Naive thymus-derived CD4-positive, alpha-beta T cell (primary cell): ENCODE measurements at regions not wholly inside any gene's neighbourhood (a gene's known extent, or its start where the extent isn't known, plus 50 kb on each side); places are given as distances from the start of the nearest gene placed in this dataset.
"Not testable (repeated sequence)": the region's sequence is repeated elsewhere in the genome, so short reads cannot be mapped to it uniquely, and the experiment has no call there.

Experiments used
- ATAC-seq: fragments of 150-1000 bp; cut with Tn5 transposase; 2 replicates; pipeline ENCODE4 v1.10.0; 2021; ENCODE audit warnings: mild to moderate bottlenecking, moderate library complexity
- CTCF ChIA-PET: fragments of 350-600 bp; sonication (Branson Sonifier 250); formaldehyde crosslinking; loops from one replicate; lab custom pipeline; 2021; ENCODE audit warnings: antibody characterized with exemption; lab: Charles Lee
- POLR2A ChIA-PET: fragments of 350-600 bp; sonication (Branson Sonifier 250); formaldehyde crosslinking; loops from one replicate; lab custom pipeline; 2021; ENCODE audit warnings: antibody characterized with exemption, inconsistent platforms; lab: Charles Lee
- DNase-seq, 9 donors: peaks; one replicate each; pipeline versions ENCODE4 v3.0.0 to v3.0.0-alpha.2; 2020 to 2022; ENCODE audit warnings: mixed read lengths in 1 of 9
- H3K27ac ChIP-seq: one replicate; pipeline ENCODE4 v1.7.0; 2013; ENCODE audit warnings: mild to moderate bottlenecking, low read depth, low read length, moderate library complexity
- H3K27me3 ChIP-seq, 2 donors: one replicate each; pipeline ENCODE4 v1.7.0; 2013; ENCODE audit warnings: low read length in 2 of 2, mild to moderate bottlenecking in 2 of 2, moderate library complexity in 2 of 2; ENCODE audit not compliant: control insufficient read depth in 2 of 2, insufficient read depth in 2 of 2
- H3K36me3 ChIP-seq, 3 experiments: 1 replicate in 2 of 3; 2 replicates in 1 of 3; pipeline ENCODE4 v1.7.0; 2013; ENCODE audit warnings: low read length in 3 of 3, mild to moderate bottlenecking in 3 of 3, moderate library complexity in 1 of 3; ENCODE audit not compliant: insufficient read depth in 3 of 3, control insufficient read depth in 2 of 3
- H3K4me1 ChIP-seq, 2 donors: one replicate each; pipeline ENCODE4 v1.7.0; 2013; ENCODE audit warnings: low read length in 2 of 2, mild to moderate bottlenecking in 2 of 2, moderate library complexity in 1 of 2; ENCODE audit not compliant: control insufficient read depth in 2 of 2, insufficient read depth in 2 of 2
- H3K4me3 ChIP-seq: 2 replicates; pipeline ENCODE4 v1.7.0; 2013; ENCODE audit warnings: mild to moderate bottlenecking, low read length
- H3K9me3 ChIP-seq, 3 experiments: 1 replicate in 2 of 3; 2 replicates in 1 of 3; pipeline ENCODE4 v1.7.0; 2013; ENCODE audit warnings: low read length in 3 of 3; ENCODE audit not compliant: control insufficient read depth in 2 of 3
- H3K27ac Mint-ChIP-seq, 9 donors: one replicate each; pipeline ENCODE4 v1.8.0; 2020 to 2022; ENCODE audit warnings: mixed read lengths in 9 of 9, mild to moderate bottlenecking in 8 of 9, moderate library complexity in 5 of 9, inconsistent platforms in 2 of 9
- H3K27me3 Mint-ChIP-seq, 5 donors: one replicate each; pipeline ENCODE4 v1.8.0; 2021 to 2022; ENCODE audit warnings: mixed read lengths in 5 of 5, mild to moderate bottlenecking in 1 of 5
- H3K36me3 Mint-ChIP-seq, 5 donors: one replicate each; pipeline ENCODE4 v1.8.0; 2020 to 2022; ENCODE audit warnings: mixed read lengths in 5 of 5, mild to moderate bottlenecking in 3 of 5, inconsistent platforms in 1 of 5
- H3K4me1 Mint-ChIP-seq, 7 donors: one replicate each; pipeline ENCODE4 v1.8.0; 2020 to 2022; ENCODE audit warnings: mixed read lengths in 7 of 7, mild to moderate bottlenecking in 3 of 7, inconsistent platforms in 1 of 7
- H3K4me3 Mint-ChIP-seq, 10 donors: one replicate each; pipeline ENCODE4 v1.8.0; 2020 to 2022; ENCODE audit warnings: mild to moderate bottlenecking in 10 of 10, mixed read lengths in 10 of 10, moderate library complexity in 6 of 10, inconsistent platforms in 2 of 10
- H3K9me3 Mint-ChIP-seq, 11 donors: one replicate each; pipeline ENCODE4 v1.8.0; 2020 to 2022; ENCODE audit warnings: mixed read lengths in 11 of 11, mild to moderate bottlenecking in 4 of 11, inconsistent platforms in 1 of 11, moderate library complexity in 1 of 11
- intact Hi-C, 2 donors: fragments of 100-400 bp; cut with micrococcal nuclease; formaldehyde crosslinking; loops; one replicate each; pipeline ENCODE4 v1.15.1; 2023

- Histone ChIP-seq H3K4me1 (no peaks in the 10 kb centered on the region), H3K27me3 (no peaks in the 10 kb centered on the region), H3K9me3 (no peaks in the 10 kb centered on the region), H3K36me3 (no peaks in the 10 kb centered on the region), H3K27ac (no peak overlapping the region), H3K4me3 (no peak overlapping the region)
- H3K27ac Mint-ChIP-seq = no peak overlapping the region
- peaks cover 0 to 3% (median 0%) of the 10 kb centered on the region in 7 donors for H3K4me1 Mint-ChIP-seq
- no peak for DNase-seq
- H3K9me3 Mint-ChIP-seq = peaks cover 0 to 19% (median 5%) of the 10 kb centered on the region in 11 donors
- POLR2A ChIA-PET = no interaction called here
- H3K4me3 Mint-ChIP-seq = no peak overlapping the region
- intact Hi-C loops = no loop called here
- no peak for ATAC-seq
- CTCF ChIA-PET = no interaction called here
- H3K27me3 Mint-ChIP-seq = peaks cover 21 to 48% (median 28%) of the 10 kb centered on the region in 5 donors
- H3K36me3 Mint-ChIP-seq = peaks cover 0 to 4% (median 0%) of the 10 kb centered on the region in 5 donors
Observed at GRCh38 chr14:105926373-105927095, 400.2 kb downstream of the TMEM121 start.

GRCh38 chr14:105927096-105928060 lies 401.0 kb downstream of the TMEM121 start:
- H3K27me3 ChIP-seq = no peaks in the 10 kb centered on the region
- DNase-seq = no peak

GRCh38 chr14:105928171-105929111 lies 402.1 kb downstream of the TMEM121 start:
- H3K36me3 ChIP-seq, H3K4me1 ChIP-seq, DNase-seq, CTCF ChIA-PET, H3K4me3 Mint-ChIP-seq, H3K9me3 ChIP-seq, intact Hi-C loops, H3K27ac Mint-ChIP-seq, POLR2A ChIA-PET, H3K4me1 Mint-ChIP-seq, H3K27ac ChIP-seq, H3K4me3 ChIP-seq, H3K27me3 ChIP-seq, H3K36me3 Mint-ChIP-seq, ATAC-seq: not testable (repeated sequence)
- H3K27me3 Mint-ChIP-seq = peaks cover 34 to 58% (median 40%) of the 10 kb centered on the region in 5 donors
- peaks cover 0 to 12% (median 3%) of the 10 kb centered on the region in 11 donors for H3K9me3 Mint-ChIP-seq

More at GRCh38 chr14:105927096-105928060, 401.0 kb downstream of the TMEM121 start:
- H3K4me1 Mint-ChIP-seq = peaks cover 0 to 3% (median 0%) of the 10 kb centered on the region in 7 donors
- POLR2A ChIA-PET = no interaction called here
- Histone ChIP-seq H3K36me3 (no peaks in the 10 kb centered on the region), H3K9me3 (no peaks in the 10 kb centered on the region), H3K27ac (no peak overlapping the region), H3K4me3 (no peak overlapping the region), H3K4me1 (no peaks in the 10 kb centered on the region)
- peaks cover 28 to 53% (median 33%) of the 10 kb centered on the region in 5 donors for H3K27me3 Mint-ChIP-seq
- H3K36me3 Mint-ChIP-seq = peaks cover 0 to 4% (median 0%) of the 10 kb centered on the region in 5 donors
- CTCF ChIA-PET = no interaction called here
- no peak for ATAC-seq
- H3K27ac Mint-ChIP-seq = no peak overlapping the region
- H3K9me3 Mint-ChIP-seq = peaks cover 0 to 17% (median 5%) of the 10 kb centered on the region in 11 donors
- intact Hi-C loops = no loop called here
- no peak overlapping the region for H3K4me3 Mint-ChIP-seq

GRCh38 chr14:105929327-105930081 lies 403.1 kb downstream of the TMEM121 start:
- H3K9me3 Mint-ChIP-seq = peaks cover 0 to 12% (median 5%) of the 10 kb centered on the region in 11 donors
- H3K36me3 Mint-ChIP-seq = peaks cover 0 to 7% (median 0%) of the 10 kb centered on the region in 5 donors
- no peak overlapping the region for H3K4me3 Mint-ChIP-seq
- H3K27ac Mint-ChIP-seq = no peak overlapping the region
- H3K4me3 ChIP-seq = no peak overlapping the region
- ATAC-seq (no peak), DNase-seq (no peak)
- H3K27me3 Mint-ChIP-seq = peaks cover 41 to 68% (median 48%) of the 10 kb centered on the region in 5 donors
- intact Hi-C loops = no loop called here
- peaks cover 0 to 3% (median 0%) of the 10 kb centered on the region in 7 donors for H3K4me1 Mint-ChIP-seq
- no peaks in the 10 kb centered on the region for H3K4me1 ChIP-seq
- POLR2A ChIA-PET = no interaction called here
- H3K36me3 ChIP-seq = no peaks in the 10 kb centered on the region
- H3K9me3 ChIP-seq = no peaks in the 10 kb centered on the region
- H3K27ac ChIP-seq = no peak overlapping the region
- H3K27me3 ChIP-seq = no peaks in the 10 kb centered on the region
- CTCF ChIA-PET = no interaction called here

- Histone ChIP-seq H3K4me3 (no peak overlapping the region), H3K27me3 (no peaks in the 10 kb centered on the region), H3K27ac (no peak overlapping the region), H3K9me3 (no peaks in the 10 kb centered on the region), H3K36me3 (no peaks in the 10 kb centered on the region), H3K4me1 (no peaks in the 10 kb centered on the region)
- intact Hi-C loops = no loop called here
- CTCF ChIA-PET = no interaction called here
- Mint-ChIP-seq H3K9me3 (peaks cover 0 to 23% (median 13%) of the 10 kb centered on the region in 11 donors), H3K27me3 (peaks cover 50 to 64% (median 53%) of the 10 kb centered on the region in 5 donors), H3K27ac (no peak overlapping the region), H3K36me3 (peaks cover 0 to 12% (median 0%) of the 10 kb centered on the region in 5 donors), H3K4me1 (peaks cover 0 to 3% (median 0%) of the 10 kb centered on the region in 7 donors), H3K4me3 (no peak overlapping the region)
- no peak for DNase-seq
- POLR2A ChIA-PET = no interaction called here
- no peak for ATAC-seq
Observed at GRCh38 chr14:105930572-105930971, 404.2 kb downstream of the TMEM121 start.
